ENCODE measurements at regions not wholly inside any gene's neighbourhood (a gene's known extent, or its start where the extent isn't known, plus 50 kb on each side); places are given as distances from the start of the nearest gene placed in this dataset.

DNA sequence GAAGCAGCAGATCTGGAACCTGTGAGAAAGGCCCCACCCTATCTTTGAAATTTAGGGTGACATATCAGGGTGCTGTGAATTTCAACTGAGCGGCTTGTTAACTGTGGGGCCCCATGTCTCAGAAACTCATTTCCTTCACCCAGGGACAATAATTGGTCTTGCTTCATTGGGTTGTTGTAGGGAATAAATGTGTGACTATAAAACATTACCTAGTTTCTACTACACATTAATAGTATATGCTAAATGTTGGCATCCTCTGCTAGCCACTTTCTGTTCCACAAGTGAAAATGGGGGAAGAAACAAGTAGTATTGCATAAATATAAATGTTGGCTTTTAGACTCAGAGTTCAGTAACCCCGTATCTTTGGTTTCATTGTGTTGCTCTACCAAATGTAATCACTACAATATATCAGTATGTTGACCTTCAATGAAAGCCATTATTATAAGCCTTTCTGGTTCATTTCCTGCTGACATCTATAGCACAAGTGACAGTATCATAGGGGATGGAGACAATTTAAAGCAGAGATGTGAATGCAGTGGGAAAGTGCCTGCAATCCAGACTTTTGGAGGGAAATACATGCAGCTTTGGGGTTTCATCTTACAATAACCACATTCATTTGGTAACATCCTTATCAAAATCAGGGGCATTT, 905.5 kb upstream of the RAG2 start:
- Histone ChIP-seq H3K4me3 (peak overlapping the region; percentile 21), H4K20me1 (ENCODE audit: control insufficient read depth, insufficient read depth) (no peaks in the 10 kb centered on the region), H3K4me1 (ENCODE audit: control insufficient read depth, insufficient read depth, low read length) (peaks cover 18% of the 10 kb centered on the region), H3K27me3 (replicated peaks in 1 of 2; ENCODE audit: control insufficient read depth in 2 of 2, insufficient read depth in 2 of 2, low read length in 1 of 2) (no peaks in the 10 kb centered on the region), H3K36me3 (ENCODE audit: control insufficient read depth in 2 of 2, insufficient read depth in 2 of 2, low read length in 1 of 2) (no peaks in the 10 kb centered on the region), H3K79me2 (ENCODE audit: control insufficient read depth, insufficient read depth, low read length) (no peaks in the 10 kb centered on the region), H3K9me3 (replicated peaks; ENCODE audit: control insufficient read depth, insufficient read depth, low read length) (no peaks in the 10 kb centered on the region), H3K27ac (ENCODE audit: control insufficient read depth, insufficient read depth) (peak overlapping the region; percentile 34; the same call in 1 of the 2 replicates), H3K4me2 (ENCODE audit: control insufficient read depth, insufficient read depth) (peak overlapping the region; percentile 28), H3K9ac (ENCODE audit: control insufficient read depth, insufficient read depth, low read length) (no peak overlapping the region), H2AFZ (ENCODE audit: control insufficient read depth, low read depth, low read length) (no peak overlapping the region)
- in situ Hi-C loops (cut with MboI) (no loop called here), intact Hi-C loops (cut with micrococcal nuclease; ENCODE audit: unreplicated experiment) (loop anchor here (1.0 to 2.0 kb wide), 2 partner anchors 33 to 53 kb away; no protein-coding TSS in a partner anchor)
- ChIA-PET SMC1A (ENCODE audit: uncharacterized antibody, unreplicated experiment) (no interaction called here), POLR2A (no interaction called here), CTCF (no interaction called here), RAD21 (ENCODE audit: unreplicated experiment) (interaction anchor here (1.4 to 1.6 kb wide), 2 partner anchors 56 to 179 kb away, joined by 3 to 4 read pairs; no protein-coding TSS in a partner anchor)
- 16% methylated on average over 2 of the region's 2 CpGs for WGBS (ENCODE audit: insufficient coverage, insufficient replicate concordance, low lambda C conversion rate, missing lambda C conversion rate)
- BruUV-seq (replicated peaks), result no TSS peak
- ATAC-seq (peak; percentile 71), DNase-seq (ENCODE audit: low read depth, low spot score) (no peak), FAIRE-seq (peak; percentile 77)
- TF ChIP-seq NR2C1 (IDR thresholded peaks at IDR 0.05) (no peak), IKZF1 (conservative IDR thresholded peaks at IDR 0.05) (no peak), TCF7 (IDR thresholded peaks at IDR 0.05; ENCODE audit: borderline replicate concordance) (no peak), RAD51 (IDR thresholded peaks at IDR 0.05) (no peak)

DNA sequence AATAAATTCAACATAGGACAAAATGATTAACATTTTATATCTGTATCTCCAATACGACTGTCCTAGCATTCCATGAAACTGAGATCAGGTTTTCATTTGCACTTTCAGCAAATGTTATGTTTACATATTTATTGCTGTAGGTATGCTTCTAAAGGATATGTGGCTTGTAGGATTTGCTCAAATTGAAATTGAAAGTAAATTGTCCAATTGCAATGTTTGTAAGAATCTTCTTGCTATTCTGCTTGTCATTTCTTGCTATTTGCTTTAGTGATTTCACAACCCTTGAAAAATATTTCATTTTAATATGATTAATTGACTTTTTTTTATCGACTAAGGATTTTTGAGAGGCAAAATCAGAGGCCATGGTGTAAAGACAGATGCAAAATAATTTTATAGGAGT, 904.2 kb upstream of the RAG2 start:
- Histone ChIP-seq H3K4me1 (ENCODE audit: control insufficient read depth, insufficient read depth, low read length) (peaks cover 18% of the 10 kb centered on the region), H3K27me3 (replicated peaks in 1 of 2; ENCODE audit: control insufficient read depth in 2 of 2, insufficient read depth in 2 of 2, low read length in 1 of 2) (no peaks in the 10 kb centered on the region), H3K36me3 (ENCODE audit: control insufficient read depth in 2 of 2, insufficient read depth in 2 of 2, low read length in 1 of 2) (no peaks in the 10 kb centered on the region), H3K4me3 (no peak overlapping the region), H2AFZ (ENCODE audit: control insufficient read depth, low read depth, low read length) (no peak overlapping the region), H3K9ac (ENCODE audit: control insufficient read depth, insufficient read depth, low read length) (no peak overlapping the region), H3K79me2 (ENCODE audit: control insufficient read depth, insufficient read depth, low read length) (no peaks in the 10 kb centered on the region), H4K20me1 (ENCODE audit: control insufficient read depth, insufficient read depth) (no peaks in the 10 kb centered on the region), H3K4me2 (ENCODE audit: control insufficient read depth, insufficient read depth) (no peak overlapping the region), H3K27ac (ENCODE audit: control insufficient read depth, insufficient read depth) (no peak overlapping the region), H3K9me3 (replicated peaks; ENCODE audit: control insufficient read depth, insufficient read depth, low read length) (no peaks in the 10 kb centered on the region)
- in situ Hi-C loops (cut with MboI) (no loop called here), intact Hi-C loops (cut with micrococcal nuclease; ENCODE audit: unreplicated experiment) (no loop called here)
- FAIRE-seq, result peak; percentile 23
- no peak for ATAC-seq
- POLR2A ChIA-PET, result no interaction called here
- CTCF ChIA-PET, result no interaction called here
- 48% methylated on average over 2 of the region's 2 CpGs for WGBS (ENCODE audit: insufficient coverage, insufficient replicate concordance, low lambda C conversion rate, missing lambda C conversion rate)
- SMC1A ChIA-PET (ENCODE audit: uncharacterized antibody, unreplicated experiment), result no interaction called here
- RAD21 ChIA-PET (ENCODE audit: unreplicated experiment), result no interaction called here
- no peak for DNase-seq (ENCODE audit: low read depth, low spot score)
- TF ChIP-seq RUNX3 (IDR thresholded peaks at IDR 0.05; ENCODE audit: low read length) (peak; percentile 39; the same call in 1 of the 2 replicates), NFIC (IDR thresholded peaks at IDR 0.05; ENCODE audit: low read depth, low read length) (peak; percentile 36; the same call in 1 of the 2 replicates), ZNF274 (IDR thresholded peaks at IDR 0.05; ENCODE audit: insufficient read depth, insufficient read length) (no peak), JUNB (IDR thresholded peaks at IDR 0.05) (peak; percentile 73)
- BruUV-seq (replicated peaks), result no TSS peak

Measured in GM12878 (cell line).